GM23338 (cell line): ENCODE measurements at regions not wholly inside any gene's neighbourhood (a gene's known extent, or its start where the extent isn't known, plus 50 kb on each side); places are given as distances from the start of the nearest gene placed in this dataset.

ENCODE experiments used
- ATAC-seq: fragments of 200-7000 bp; cut with Tn5 transposase; 3 replicates; pipeline ENCODE4 v1.9.1; 2020
- DNase-seq: peaks from one replicate; pipeline ENCODE4 v3.0.0-alpha.2; 2015; ENCODE audit warnings: low spot score
- H2AFZ ChIP-seq: fragments of 200-600 bp; sonication (generic); 2 replicates; pipeline ENCODE4 v1.8.0; 2016; ENCODE audit warnings: antibody characterized with exemption, mild to moderate bottlenecking, moderate library complexity
- H3F3A ChIP-seq: fragments of 200-600 bp; sonication (generic); replicated peaks from 2 replicates; pipeline ENCODE4 v1.8.0; 2017; ENCODE audit warnings: antibody characterized with exemption, mixed run types, low read depth
- H3K27ac ChIP-seq: fragments of 200-600 bp; sonication (generic); 2 replicates; pipeline ENCODE4 v1.6.1; 2016; ENCODE audit warnings: low read depth
- H3K27me3 ChIP-seq: fragments of 200-600 bp; sonication (generic); 2 replicates; pipeline ENCODE4 v1.8.0; 2016; ENCODE audit warnings: mild to moderate bottlenecking, mixed run types, moderate library complexity; ENCODE audit not compliant: insufficient read depth
- H3K36me3 ChIP-seq: fragments of 200-600 bp; sonication (generic); 2 replicates; pipeline ENCODE4 v1.8.0; 2016; ENCODE audit warnings: mild to moderate bottlenecking; ENCODE audit not compliant: insufficient read depth
- H3K4me1 ChIP-seq: fragments of 200-600 bp; sonication (generic); 2 replicates; pipeline ENCODE4 v1.8.0; 2016; ENCODE audit warnings: mild to moderate bottlenecking, moderate library complexity; ENCODE audit not compliant: insufficient read depth
- H3K4me2 ChIP-seq: fragments of 200-600 bp; sonication (generic); 2 replicates; pipeline ENCODE4 v1.7.1; 2017; ENCODE audit warnings: mixed run types
- H3K4me3 ChIP-seq: fragments of 200-600 bp; sonication (generic); 2 replicates; pipeline ENCODE4 v1.6.1; 2016; ENCODE audit warnings: mixed run types
- H3K79me2 ChIP-seq: fragments of 200-600 bp; sonication (generic); replicated peaks from 2 replicates; pipeline ENCODE4 v1.8.0; 2017; ENCODE audit warnings: mild to moderate bottlenecking; ENCODE audit not compliant: insufficient read depth
- H3K9me2 ChIP-seq: fragments of 200-600 bp; sonication (generic); 2 replicates; pipeline ENCODE4 v1.8.0; 2017; ENCODE audit not compliant: insufficient read depth
- H4K20me1 ChIP-seq: fragments of 200-600 bp; sonication (generic); replicated peaks from 2 replicates; pipeline ENCODE4 v1.8.0; 2017; ENCODE audit warnings: mild to moderate bottlenecking; ENCODE audit not compliant: insufficient read depth
- H3K27ac Mint-ChIP-seq: 2 replicates; pipeline ENCODE4 v1.8.0; 2020; ENCODE audit warnings: inconsistent platforms, mild to moderate bottlenecking, moderate library complexity, mixed read lengths
- H3K27me3 Mint-ChIP-seq: 3 replicates; pipeline ENCODE4 v1.8.0; 2022; ENCODE audit warnings: low read depth, mild to moderate bottlenecking, moderate library complexity, mixed read lengths, inconsistent platforms; ENCODE audit not compliant: insufficient read depth, poor library complexity
- H3K36me3 Mint-ChIP-seq: 3 replicates; pipeline ENCODE4 v1.8.0; 2021; ENCODE audit warnings: low read depth, mild to moderate bottlenecking, inconsistent platforms, moderate library complexity, mixed read lengths
- H3K4me1 Mint-ChIP-seq: 3 replicates; pipeline ENCODE4 v1.8.0; 2020; ENCODE audit warnings: mild to moderate bottlenecking, inconsistent platforms, mixed read lengths
- H3K4me3 Mint-ChIP-seq: 3 replicates; pipeline ENCODE4 v1.8.0; 2021; ENCODE audit warnings: moderate library complexity, mild to moderate bottlenecking, inconsistent platforms, mixed read lengths
- H3K9me3 Mint-ChIP-seq: 3 replicates; pipeline ENCODE4 v1.8.0; 2020; ENCODE audit warnings: moderate library complexity, mild to moderate bottlenecking, inconsistent platforms, mixed read lengths
- CREB1 ChIP-seq: fragments of 250-450 bp; sonication (Bioruptor Pico); IDR thresholded peaks from 2 replicates; pipeline ENCODE4 v1.5.0; 2020; ENCODE audit warnings: low read depth, mild to moderate bottlenecking, moderate library complexity
- ETS1 ChIP-seq: IDR thresholded peaks from 2 replicates; pipeline ENCODE4 v1.6.1; 2016; ENCODE audit warnings: antibody characterized with exemption
- EZH2 ChIP-seq: fragments of 200-600 bp; sonication (generic); IDR thresholded peaks from one replicate; pipeline ENCODE4 v1.8.0; 2017; ENCODE audit warnings: antibody characterized with exemption, mild to moderate bottlenecking, low read depth; ENCODE audit not compliant: unreplicated experiment
- JUNB ChIP-seq: IDR thresholded peaks from one replicate; pipeline ENCODE4 v1.6.1; 2016; ENCODE audit warnings: antibody characterized with exemption; ENCODE audit not compliant: unreplicated experiment
- POLR2AphosphoS5 ChIP-seq: IDR thresholded peaks from 2 replicates; pipeline ENCODE4 v1.6.1; 2016; ENCODE audit warnings: antibody characterized with exemption, low read depth
- STAT1 ChIP-seq: IDR thresholded peaks from one replicate; pipeline ENCODE4 v1.6.1; 2016; ENCODE audit warnings: antibody characterized with exemption; ENCODE audit not compliant: unreplicated experiment
- ZNF114 ChIP-seq: fragments of 250-450 bp; sonication (Bioruptor Pico); IDR thresholded peaks from 2 replicates; pipeline ENCODE4 v1.5.0; 2020; ENCODE audit warnings: mild to moderate bottlenecking, moderate library complexity
- ZNF331 ChIP-seq: fragments of 250-450 bp; sonication (Bioruptor Pico); IDR thresholded peaks from 2 replicates; pipeline ENCODE4 v1.5.0; 2020; ENCODE audit warnings: low read depth, mild to moderate bottlenecking, moderate library complexity
- ZNF462 ChIP-seq: fragments of 250-450 bp; sonication (Bioruptor Pico); IDR thresholded peaks from 2 replicates; pipeline ENCODE4 v1.5.0; 2020; ENCODE audit warnings: mild to moderate bottlenecking, moderate library complexity

- H3K79me2 ChIP-seq, result peaks cover 59% of the 10 kb centered on the region
- TF ChIP-seq JUNB (no peak), EZH2 (no peak), ZNF114 (CRISPR knock-in tag) (no peak), ETS1 (no peak), POLR2AphosphoS5 (no peak), ZNF331 (CRISPR knock-in tag) (no peak), ZNF462 (CRISPR knock-in tag) (no peak), CREB1 (CRISPR knock-in tag) (no peak), STAT1 (no peak)
- H2AFZ ChIP-seq, result no peak overlapping the region
- H3F3A ChIP-seq, result peaks cover 4% of the 10 kb centered on the region; the same call in 1 of the 2 replicates
- Mint-ChIP-seq H3K27ac (no peak overlapping the region; the same call in 1 of the 2 replicates), H3K36me3 (no peaks in the 10 kb centered on the region), H3K9me3 (no peaks in the 10 kb centered on the region), H3K4me1 (peaks cover 13% of the 10 kb centered on the region), H3K4me3 (no peak overlapping the region), H3K27me3 (peaks cover 2% of the 10 kb centered on the region)
- H3K9me2 ChIP-seq, result no peaks in the 10 kb centered on the region
- H3K4me2 ChIP-seq, result no peak overlapping the region
- H3K27me3 ChIP-seq, result no peaks in the 10 kb centered on the region
- DNase-seq, result no peak
- H3K36me3 ChIP-seq, result no peaks in the 10 kb centered on the region
- no peak overlapping the region for H3K27ac ChIP-seq
- H3K4me1 ChIP-seq, result peaks cover 11% of the 10 kb centered on the region
- H3K4me3 ChIP-seq, result no peak overlapping the region
- H4K20me1 ChIP-seq, result peaks cover 15% of the 10 kb centered on the region
- ATAC-seq, result no peak
Measured at GRCh38 chr17:45573924-45574770, 83.6 kb upstream of the PLEKHM1 start.
